Hematopoietic multipotent progenitor cell treated with erythropoietin and hydrocortisone succinate and interleukin-3 and kit ligand, for 8 days (in vitro differentiated cells): ENCODE measurements at regions not wholly inside any gene's neighbourhood (a gene's known extent, or its start where the extent isn't known, plus 50 kb on each side); places are given as distances from the start of the nearest gene placed in this dataset.
"Not testable (repeated sequence)": the region's sequence is repeated elsewhere in the genome, so short reads cannot be mapped to it uniquely, and the experiment has no call there.

Experiments
- DNase-seq: peaks from one replicate; pipeline ENCODE4 v3.0.0-alpha.2; 2015

DNA sequence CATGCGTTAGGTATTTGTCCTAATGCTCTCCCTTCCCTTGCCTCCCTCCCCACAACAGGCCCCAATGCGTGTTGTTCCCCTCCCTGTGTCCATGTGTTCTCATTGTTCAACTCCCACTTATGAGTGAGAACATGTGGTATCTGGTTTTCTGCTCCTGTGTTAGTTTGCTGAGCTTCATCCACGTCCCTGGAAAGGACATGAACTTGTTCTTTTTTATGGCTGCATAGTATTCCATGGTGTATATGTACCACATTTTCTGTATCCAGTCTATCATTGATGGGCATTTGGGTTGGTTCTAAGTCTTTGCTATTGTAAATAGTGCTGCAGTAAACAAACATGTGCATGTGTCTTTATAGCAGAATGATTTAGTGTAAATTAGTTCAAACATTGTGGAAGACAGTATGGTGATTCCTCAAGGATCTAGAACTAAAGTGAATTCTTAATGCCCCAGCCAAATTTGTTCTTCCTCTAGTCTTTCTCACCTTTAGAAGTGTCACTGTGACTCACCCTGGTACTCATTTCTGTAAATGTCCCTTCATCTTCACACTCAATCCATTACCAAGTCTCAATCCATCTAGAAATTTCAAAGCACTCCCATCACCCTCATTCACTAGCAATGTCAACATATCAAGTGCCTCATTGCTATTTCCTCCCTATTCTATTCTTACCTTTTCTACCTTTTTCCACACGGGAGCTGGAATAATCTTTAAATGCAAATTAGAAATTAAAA, 123.9 kb downstream of the MREG start:
- DNase-seq = not testable (repeated sequence)

DNA sequence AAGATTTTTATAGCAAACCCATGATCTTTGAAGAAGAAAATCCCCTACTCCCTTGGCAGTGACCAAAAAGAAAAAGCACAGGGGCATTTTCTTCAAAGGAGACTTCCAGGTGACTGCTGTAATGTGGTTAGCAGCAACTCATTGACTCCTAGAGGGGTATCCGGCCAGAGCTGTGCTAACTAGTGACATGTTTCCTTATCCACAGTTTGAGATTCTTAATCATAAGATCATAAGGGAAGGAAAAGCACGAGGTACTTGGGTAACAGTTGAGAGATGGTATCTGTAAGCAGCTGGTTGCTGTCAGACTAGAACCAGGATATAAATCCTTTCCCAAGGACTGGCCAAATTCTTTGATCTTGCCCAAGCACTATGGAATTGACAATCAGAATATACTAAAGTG, 124.7 kb downstream of the MREG start:
- no peak for DNase-seq

DNA sequence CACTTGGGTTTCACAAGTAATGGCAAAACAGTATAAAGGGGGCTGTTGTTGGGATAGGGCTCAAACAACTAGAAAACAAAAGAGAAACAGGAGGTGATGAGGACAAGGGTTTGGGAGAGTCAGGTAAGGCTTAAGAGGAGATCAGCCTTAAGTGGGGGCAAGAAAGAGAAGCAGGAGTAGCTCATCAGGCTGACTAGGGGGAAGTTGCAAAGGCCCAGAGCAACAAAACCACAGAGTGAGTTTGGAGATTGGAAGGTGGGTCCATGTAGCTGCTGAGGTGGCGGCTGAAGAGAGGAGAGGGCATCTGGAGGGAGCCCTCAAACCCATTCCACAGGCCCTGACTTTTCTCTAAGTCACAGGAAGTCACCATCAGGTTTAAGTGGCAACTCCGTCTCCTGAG, 126.0 kb downstream of the MREG start:
- DNase-seq = no peak

DNA sequence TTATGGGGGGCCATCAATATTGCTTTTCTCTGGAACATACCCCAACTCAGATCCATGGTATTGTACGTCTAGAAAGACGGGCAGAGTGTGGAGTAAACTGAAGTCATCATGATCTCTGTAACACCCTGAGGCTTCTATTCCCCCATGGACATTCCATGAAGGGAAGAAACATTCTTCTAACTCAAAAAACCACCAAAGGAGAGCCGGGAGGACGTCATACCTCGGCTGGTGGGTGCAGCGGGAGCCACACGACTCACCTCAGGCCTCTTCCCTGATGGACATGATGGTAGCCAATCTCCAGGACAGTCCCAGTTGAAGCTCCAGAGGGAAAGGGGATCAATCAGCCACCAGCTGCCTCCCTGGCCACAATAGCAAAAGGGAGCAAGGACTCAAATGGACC, 127.3 kb downstream of the MREG start:
- no peak for DNase-seq

DNA sequence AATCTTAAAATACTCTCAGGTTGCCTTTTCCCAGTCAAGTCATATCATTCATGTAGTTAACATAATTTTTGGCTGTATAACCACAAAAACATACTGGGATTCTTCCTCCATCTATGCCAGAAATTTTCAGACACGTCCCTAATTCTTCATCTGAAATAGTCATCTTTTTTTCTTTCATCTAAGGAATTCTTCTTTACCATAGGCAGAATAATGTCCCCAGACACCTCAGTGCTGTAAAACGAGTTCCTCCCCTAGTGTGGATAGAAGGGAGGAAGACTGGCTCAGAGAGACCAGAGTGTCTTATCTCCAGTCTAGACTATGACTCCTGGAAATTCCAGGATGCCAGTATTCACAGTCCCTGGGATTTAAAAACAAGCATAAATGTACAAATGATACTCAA, 127.8 kb downstream of the MREG start:
- no peak for DNase-seq

DNA sequence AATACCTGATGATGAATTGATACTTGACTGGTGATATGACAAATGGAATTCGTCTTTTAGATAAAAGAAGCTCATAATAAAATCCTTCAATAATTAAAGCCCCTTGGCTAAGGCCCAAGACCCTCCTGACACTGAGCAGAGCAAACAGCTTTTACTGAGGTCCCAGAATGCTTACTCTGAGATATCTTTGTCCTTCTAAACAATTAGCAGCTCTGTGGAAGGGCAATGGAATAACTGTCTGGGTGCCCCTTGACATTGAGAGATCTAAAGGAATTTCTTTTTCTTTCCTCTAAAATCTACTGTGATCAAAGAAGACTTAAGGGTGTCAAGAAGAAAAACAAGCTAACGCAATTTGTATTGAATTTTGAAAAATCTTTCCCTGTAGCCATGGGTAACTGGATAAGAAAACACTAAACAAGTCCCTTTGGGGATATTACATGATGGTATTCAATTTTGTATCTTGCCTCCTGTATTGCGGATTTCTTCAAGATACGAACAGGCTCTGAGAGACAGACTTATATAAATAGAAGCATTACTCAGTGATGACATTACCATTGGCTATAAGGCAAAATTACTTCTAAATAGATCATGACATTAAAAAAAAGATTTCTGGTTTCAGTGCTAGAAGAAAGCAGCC, 128.8 kb downstream of the MREG start:
- no peak for DNase-seq

DNA sequence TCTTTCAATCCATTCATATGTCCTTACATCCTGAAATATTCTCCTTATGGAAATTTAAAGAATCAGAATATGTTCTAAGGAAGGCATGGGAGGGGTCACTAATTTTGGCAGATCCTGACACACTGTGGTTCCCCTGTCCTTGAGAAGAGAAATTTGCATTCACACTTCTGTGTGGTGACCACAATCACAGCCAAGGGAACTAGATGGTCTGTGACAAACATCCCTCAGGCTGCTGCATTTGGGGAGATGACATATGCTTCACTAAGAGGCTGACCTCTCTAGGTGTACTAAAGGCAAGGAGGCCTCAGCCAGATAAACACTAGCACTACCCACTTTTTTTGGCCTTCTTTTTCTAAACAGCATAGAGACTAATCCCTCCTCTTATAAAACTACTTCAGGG, 129.6 kb downstream of the MREG start:
- no peak for DNase-seq

DNA sequence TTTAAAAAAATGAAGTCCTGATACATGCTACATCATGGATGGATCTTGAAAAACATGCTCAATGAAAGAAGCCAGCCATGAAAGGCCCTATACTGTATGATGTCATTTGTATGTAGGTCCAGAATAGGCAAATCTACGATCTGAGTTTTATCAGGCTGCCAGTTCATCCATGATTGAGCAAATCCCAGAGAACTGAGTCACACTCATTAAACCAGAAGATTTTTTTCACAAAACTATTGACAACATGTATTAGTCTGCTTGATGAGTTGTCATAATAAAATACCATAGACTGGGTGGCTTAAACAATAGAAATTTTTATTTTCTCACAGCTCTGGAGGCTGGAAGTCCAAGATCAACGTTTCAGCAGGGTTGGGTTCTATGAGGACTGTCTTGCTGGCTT, 130.7 kb downstream of the MREG start:
- DNase-seq = no peak

DNA sequence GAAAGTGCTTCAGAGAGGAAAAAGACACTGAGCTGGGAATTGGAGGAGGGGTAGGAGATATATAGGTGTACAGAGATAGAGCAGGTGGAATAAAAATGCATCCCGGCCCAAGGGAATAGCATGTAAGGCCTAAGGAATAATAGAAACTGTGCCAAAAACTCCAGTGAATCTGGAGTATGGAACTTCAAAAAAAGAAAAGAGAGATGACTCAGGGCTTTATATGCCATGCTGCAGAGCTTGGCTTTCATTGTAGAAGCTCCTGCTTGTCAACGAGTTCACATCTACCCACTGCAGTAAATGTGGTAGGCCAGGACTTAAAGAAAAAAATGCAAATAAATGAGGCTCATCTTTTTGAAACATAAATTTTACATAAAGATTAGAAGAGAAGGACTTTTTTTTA, 131.8 kb downstream of the MREG start:
- no peak for DNase-seq

DNA sequence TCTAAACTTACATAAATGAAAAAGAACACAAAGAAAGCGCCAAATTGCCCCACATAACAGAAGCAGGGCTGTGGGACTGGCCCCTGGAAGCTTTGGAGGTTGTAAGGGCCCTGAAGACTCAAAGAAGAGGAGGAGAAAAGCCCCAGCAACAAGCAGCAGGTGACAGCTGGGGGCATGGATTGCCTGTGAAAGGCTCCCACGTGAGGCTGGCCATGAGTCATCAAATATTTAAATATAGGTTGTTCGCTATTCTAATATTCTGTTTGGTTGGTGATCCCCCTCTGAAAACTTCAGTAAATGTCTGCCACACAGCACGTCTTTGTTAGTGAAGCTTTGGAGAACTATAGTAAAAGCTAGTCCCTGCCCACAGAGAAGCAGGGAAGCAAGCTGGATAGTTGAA, 132.4 kb downstream of the MREG start:
- no peak for DNase-seq

DNA sequence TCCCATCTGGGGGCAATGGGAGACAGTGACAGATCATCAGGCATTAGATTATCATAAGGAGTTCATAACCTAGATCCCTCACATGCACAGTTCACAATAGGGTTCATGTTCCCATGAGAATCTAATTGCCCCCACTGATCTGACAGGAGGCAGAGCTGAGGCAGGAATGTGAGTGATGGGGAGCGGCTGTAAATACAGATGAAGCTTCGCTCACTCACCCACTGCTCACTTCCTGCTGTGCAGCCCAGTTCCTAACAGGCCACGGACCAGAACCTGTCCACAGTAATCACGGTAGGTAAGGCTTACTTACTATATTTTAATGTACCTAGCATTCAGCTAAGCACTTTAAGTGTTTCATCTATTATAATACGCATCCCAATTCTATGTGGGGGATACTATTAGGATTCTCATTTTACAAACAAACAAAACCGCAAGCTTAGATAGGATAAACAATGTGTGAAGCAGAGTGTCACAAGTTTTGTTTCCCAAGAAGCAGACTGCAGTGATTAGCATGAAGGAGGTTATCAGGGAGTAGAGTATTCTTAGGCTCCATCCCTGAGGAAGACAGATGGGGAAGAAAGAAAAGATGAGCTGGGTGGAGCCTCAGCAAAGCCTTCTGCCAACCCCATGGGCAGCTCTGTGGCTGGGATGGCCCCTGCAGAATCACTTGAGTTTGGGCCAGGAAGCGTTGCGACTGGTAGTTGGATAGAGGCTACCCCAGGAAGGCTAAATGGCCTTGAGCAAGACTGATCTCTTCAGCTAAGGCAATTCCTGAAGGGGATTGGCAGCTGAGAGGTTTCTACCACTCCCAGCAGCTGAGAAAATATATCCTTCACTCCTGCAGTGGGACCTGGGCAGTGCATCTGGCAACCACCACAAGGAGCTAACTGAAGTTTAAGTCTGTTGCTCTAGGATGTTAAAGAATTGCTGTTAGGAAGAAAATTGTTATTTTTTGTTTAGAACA, 133.1 kb downstream of the MREG start:
- DNase-seq = no peak

DNA sequence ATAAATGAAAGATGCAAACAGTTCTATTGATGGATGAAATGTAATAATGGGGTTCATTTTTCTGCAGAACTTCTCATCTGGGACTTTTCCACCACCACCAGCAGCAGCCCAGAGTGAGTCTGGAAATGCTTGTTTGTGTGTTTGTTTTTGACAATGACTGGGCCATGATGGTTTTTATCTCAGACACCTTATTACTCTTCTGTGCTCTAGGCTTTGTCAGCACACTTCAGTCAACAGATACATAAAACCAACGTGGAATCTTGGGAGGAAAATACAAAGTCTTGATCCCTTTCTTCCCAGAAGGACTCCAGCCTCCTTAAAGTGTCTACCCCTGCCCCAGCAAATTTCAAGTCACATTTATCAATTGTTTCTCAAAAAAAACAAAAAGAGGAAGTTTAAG, 134.0 kb downstream of the MREG start:
- DNase-seq = no peak

DNA sequence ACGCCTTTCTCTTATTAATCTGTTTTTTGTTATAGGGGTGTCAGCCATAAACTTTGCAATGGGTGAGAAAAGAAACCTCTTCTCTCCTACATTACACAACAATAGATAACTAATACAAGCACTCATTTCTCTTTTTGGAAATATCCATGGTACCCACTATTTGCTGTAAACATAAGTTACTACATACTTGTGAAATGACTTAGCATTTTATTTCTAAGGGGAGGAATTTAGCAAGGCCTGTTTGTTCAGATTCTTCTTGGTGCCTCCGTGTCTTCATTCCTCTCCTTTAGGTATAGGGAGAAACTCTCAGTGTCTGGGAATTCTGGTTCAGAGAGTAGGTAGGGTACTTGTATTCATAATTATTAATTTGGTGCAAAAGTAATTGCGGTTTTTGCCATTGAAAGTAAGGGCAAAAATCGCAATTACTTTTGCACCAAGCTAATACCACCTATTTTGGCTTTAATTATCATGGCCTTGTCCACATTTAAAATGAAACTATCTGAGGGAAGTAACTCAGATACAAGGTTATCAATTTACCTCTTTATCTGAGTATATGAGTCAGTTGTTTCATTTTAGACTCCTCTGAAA, 134.8 kb downstream of the MREG start:
- no peak for DNase-seq

DNA sequence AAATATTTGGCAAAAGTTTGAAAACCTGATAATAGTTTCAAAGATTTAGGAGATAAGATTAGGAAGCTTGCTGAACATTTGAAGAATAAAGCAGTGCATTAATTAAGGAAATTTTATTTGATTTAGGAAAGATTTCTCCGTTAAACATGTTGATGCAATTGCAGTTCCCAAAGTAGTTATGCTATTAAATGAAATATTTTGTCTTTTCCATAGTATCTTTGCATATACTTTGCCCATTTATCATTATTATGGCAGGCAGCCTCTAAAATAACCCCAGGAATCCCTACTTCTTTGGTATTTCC, 136.5 kb downstream of the MREG start:
- DNase-seq = no peak

DNA sequence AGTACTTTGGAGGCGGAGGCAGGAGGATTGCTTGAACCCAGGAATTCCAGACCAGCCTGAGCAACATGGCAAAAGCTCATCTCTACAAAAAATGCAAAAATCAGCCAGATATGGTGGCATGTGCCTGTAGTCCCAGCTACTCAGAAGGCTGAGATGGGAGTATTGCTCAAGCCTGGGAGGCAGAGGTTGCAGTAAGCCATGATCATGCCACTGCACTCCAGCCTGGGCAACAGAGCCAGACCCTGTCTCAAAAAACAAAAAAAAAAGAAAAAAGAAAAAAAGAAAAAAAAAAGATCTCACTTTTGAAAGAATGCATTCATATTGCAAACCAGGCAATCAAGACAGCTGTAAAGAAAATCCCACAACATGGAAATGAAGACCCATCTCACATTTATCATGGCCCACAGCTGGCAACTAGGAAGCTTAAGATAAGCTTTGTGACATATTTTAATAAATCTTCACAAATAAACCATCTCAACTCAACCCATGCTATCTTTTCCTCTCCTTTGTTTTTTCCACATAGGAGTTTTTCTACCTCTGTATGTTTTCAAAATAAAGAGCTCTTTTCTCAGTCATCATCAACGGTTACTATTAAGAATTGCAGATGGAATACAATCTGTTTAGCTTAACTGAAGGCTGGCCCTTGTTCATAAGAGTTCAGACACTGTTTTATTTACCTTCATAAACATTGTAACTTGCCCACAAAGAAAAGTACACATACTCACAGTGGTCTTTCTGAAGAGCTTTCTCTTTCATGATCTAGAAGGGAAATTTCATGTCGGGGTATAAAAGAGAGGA, 137.0 kb downstream of the MREG start:
- no peak for DNase-seq

DNA sequence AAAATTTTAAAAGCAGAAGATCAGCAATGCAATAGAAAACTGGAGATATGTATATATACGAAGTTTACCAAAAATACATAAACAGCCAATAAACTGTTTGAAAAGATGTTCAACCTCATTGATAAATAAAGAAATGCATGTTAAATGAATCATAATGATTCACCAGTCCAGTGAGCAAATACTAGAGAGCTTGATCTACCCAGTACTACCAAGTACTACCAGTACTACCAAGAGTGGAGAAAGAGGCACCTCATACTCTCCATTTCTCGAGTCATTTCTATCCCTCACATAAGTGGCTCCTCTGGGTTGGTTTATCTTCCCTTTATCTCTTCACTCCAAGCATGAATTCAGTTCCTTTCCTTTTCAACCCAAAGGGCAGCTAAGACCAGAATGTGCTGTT, 138.9 kb downstream of the MREG start:
- no peak for DNase-seq

DNA sequence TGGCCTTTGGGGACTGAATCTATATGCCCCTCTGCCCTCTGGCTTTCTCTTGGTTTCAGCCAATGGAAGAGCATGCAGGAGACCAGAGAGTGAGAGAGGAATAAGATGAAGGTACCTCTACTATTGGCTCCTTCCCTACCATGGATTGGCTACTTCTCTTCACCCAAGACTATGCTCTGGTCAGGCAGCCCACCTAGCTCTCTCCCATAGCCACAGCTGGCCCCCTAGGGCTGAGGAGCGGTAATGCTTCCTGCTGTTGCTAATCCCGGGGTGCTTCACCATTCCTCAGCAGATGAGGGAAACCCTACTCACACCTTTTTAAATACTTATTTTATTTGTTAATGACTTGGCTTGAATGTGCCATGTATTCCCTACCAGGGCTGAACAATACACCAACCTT, 142.4 kb downstream of the MREG start:
- DNase-seq = peak; percentile 36

DNA sequence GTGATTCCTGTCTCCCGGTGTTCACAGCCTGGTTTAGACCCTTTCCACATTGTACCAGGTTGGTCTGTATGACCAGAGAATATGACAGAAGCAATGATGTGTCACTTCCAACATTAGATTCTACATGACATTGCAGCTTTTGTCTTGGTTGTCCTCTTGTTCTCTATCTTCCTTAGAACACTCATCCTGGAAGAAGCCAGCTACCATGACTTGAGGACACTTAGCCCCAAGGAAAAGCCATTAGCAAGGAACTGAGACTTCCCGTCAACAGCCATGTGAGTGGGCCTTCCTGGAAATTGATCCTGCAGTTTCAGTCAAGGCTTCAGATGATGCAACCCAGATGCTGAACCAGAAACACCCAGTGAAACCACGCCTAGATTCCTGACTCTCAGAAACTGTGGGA, 143.3 kb downstream of the MREG start:
- DNase-seq = peak; percentile 25

DNA sequence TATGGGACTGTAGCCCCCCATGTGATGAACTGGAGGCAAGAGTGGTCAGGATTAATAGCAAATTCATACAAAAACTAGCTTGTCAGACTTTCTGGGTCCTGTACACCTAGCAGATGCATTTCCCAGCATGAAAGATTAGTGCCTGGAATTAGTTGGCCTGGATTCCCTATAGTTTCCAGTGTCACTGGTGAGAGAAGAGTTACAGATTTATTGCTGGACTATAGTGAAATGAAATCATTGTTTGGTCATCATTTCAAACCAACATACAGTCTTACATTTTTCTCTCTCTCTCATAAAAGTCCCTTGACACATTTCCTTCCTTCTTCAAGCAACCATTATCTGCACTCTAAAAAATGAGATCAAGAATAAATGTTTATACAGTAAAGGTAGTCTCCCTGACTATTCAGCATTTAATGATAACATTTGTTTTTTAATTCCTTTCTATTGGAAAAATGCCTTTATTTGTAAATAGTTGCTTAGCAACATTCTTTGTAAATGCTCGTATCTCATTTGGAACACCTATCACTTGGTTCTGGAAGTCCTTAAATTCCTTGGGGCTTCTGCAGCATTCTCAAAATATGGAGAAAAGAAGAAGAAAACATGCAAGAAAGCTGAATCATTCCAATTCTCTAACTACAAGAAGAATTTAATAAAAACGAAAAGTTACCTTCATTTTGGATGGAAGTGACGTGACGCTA, 144.4 kb downstream of the MREG start:
- no peak for DNase-seq

DNA sequence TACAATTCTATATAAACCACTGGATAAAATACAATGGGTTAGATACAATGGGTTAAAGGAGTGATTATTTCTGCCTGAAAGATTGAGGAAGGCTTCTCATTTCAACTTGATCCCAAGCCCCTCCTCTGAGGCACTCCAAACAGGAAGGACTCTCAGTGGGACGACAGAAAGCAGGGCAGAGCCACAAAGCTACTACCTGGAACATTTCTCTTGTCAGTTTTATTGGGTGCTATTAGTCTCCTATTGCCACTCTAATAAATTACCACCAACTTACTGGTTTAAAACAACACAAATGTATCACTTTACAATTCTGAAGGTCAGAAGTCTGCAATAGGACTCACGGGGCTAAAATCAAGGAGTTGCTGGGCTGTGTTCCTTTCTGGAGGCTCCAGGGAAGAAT, 146.7 kb downstream of the MREG start:
- DNase-seq = no peak

DNA sequence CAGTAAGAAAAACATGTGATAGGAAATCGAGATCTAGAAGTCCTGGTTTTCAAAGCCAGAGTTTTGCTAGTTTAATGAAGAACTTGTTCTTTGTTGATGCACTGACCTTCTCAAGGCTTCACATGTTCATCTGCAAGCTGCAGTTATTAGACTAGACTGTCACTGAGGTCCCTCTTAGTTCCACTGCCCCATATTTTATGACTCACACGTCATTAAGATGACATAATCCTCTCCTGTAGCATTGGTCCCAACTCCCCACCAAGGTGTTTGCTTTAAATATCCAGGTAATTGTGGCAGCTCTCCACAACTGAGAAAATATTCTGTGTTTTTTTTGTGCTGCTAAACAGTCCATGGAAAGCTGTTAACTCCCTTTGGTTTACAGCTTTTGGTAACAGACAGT, 149.7 kb downstream of the MREG start:
- no peak for DNase-seq

DNA sequence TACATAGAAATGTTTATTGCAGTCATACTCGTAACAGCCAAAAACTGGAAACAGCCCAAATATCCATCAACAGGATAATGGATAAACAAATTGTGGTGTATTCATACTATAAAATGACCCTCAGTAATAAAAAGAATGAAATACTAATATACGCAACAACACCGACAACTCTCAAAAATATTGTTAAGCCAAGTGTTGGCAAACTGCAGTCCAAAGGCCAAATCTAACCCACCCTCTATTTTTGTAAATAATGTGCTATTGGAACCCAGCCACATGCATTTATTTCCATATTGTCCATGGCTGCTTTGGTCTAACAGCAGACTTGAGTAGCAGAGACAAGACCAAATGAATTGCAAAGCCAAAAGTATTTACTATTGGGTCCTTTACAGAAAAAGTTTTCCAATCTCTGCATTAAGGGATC, 151.0 kb downstream of the MREG start:
- DNase-seq = no peak
